ENCODE measurements at regions not wholly inside any gene's neighbourhood (a gene's known extent, or its start where the extent isn't known, plus 50 kb on each side); places are given as distances from the start of the nearest gene placed in this dataset.

DNA sequence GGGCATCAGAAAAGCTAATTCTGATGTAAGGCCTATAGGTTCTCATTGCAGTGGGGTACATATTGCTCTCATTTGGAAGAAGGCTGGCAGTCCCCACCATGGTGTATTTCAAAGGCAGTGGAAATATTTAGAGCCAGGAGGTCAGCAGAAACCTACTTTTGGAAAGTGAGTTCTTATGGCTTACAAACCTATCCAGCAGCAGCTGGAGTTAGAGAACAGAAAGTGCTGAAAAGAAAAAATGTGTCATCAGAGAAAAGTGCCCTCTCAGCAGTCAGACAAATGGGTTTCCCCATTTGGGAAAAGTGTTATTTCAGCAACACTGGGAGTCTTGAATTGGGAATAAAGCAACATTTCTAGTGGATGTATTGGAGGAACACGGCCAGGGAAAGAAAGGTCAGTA, 105.7 kb upstream of the IGFBP3 start:
- DNase-seq: no peak

DNA sequence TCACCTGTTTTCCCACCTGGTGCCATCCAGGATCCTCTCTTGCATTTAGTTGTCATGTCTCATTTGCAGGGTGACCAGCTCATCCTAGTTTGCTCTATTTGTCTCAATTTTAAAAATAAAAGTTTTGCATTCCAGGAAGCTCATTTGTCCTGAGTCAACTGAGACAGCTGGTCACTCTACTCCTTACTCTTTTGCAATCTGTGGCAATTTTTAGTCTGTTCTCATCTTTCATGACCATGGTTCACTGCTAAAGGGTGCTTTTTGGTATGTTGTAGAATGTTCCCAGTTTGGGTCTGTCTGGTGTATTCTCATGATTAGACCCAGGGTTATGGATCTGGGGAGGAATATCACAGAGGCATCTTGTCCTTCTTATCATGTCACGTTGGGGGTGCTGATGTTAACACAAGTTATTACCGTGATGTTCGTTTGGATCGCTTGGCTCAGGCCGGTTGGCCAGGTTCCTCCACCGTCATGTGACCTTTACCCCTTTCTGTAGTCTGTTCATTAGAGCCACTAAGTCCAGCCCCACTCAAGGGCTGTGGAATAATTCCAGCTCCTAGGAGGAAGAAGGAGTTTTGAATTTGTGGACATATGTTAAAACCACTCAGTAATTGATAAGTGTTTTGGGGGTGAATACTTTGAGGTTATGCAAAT, 103.3 kb upstream of the IGFBP3 start:
- no peak for DNase-seq

DNA sequence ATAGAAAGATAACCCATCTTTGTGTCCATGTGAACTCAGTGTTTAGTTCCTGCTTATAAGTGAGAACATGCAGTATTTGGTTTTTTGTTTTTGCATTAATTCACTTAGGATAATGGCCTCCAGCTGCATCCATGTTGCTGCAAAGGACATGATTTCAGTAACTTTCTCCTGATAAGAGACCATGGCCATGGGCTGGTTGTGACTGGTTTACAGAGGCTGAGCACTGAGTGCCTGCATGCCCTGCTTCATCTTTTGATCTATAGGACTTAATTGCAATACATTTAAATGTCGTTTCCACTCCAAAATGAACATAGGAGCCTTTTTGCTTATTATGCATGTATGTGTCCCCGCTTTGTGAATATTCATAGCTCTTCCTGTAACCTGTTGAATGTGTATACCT, 101.3 kb upstream of the IGFBP3 start:
- no peak for DNase-seq

DNA sequence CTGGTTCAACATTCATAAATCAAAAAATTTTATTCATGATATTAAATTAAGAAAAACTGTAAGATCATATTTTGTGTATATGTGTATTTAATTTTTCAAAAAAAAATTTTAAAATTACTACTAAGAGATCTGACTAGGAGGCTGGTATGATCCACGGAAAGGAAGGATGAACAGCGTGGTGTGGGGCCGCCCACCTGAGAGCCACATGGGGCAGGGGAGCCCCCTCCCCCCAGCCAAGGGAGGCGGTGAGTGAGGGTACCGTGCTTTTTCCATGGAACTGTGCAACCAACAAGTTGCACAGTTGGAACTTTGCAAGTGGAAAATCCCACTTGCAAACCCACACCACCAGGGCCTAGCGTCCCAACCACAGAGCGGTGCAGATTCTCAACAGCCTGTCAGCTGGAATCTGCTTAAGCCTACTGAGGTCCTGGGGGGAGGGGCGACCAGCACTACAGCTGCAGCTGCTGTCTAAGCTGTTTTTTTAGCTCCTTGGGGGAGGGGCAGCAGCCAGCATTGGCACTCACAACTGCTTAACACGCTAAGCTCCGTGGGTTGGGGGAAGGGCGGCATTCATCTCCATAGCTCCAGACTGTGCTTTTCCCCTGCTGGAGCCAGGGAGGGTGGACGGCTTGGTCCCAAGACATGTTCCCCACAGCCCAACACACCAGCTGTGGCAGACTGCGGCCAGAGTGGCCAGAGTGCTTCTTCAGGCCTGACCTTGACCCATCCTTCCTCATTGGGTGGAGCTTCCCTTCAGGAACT, 94.2 kb upstream of the IGFBP3 start:
- no peak for DNase-seq

DNA sequence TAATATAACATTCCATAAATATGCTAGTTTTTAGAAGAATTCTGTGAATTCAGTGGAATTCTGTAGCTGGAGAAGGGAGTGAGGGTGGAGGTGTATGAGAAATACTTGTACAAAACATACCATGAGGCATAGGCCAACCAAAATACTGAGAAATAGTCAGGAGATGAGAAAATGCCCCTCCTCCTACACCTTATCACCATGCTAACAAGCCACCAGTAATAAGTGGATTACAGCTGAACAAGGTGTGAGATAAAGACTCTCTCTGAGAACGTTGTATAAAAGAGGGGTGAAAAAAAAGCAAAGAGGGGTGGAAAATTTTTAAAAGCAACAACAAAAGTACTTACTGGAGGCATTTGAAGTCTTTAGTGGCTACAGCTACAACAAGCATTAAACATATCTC, 90.4 kb upstream of the IGFBP3 start:
- no peak for DNase-seq

DNA sequence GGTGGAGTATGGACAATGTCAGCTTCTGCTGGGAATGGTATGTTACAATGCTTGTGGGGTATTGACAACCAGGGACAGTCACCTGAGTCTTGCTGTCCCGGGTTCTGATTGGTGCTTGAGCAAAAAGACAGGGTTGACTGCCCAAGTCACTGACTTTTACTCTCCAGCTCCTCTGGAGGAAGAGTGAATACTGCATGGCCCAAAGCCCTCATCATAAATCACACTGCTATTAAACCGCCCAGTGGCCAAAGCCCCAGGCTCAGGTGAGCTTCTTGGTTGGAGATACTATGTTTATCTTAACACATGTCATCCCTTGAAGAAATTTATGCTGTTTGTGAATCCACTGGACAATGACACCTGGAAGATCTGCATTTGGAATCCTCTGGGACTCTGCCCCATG, 90.0 kb upstream of the IGFBP3 start:
- no peak for DNase-seq

DNA sequence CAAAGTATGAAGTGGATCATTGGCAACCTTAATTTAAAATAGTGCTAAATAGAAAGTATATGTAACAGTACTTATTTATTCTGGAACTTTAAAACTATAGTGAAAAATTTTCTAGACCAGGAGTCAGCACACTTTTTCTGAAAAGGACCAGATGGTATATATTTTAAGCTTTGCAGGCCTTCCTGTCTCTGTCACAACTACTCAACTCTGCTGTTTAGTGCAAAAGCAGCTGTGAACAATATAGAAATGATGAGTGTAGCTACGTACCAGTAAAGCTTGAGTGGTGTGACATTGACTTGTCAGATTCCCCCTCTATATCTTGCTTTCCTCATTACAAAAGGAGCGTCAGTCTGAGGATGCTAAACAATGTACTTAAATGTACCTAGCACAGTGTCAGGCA, 88.1 kb upstream of the IGFBP3 start:
- no peak for DNase-seq

DNA sequence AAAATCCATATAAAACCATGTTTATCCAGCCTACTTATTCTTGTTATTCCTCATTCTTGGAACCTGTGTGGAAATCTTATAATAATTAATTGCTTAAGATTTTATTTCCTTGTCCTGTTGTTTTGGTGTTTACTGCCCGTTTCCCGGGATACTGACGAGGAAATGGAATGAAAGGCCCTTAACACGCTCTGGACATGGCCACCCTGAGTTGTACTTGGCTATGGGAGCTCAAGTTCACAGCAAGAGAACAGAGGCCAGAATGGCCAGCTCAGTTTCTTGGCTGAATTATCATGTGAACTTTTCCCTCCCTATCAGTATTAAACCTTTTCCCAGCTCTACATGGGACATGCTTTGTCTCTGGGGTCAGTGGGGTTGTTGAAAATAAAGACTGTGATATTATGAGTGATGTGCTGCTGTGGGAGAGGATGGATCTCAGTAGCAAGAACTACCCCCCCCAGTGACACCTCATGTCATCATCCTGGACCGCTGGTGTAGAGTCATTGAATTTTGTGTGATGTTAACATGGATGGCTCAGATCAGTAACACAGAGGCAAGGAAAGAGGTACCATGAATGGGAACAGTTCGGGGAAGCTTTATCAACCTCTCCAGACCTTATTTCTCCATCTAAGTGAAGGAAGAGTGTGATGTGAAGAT, 87.0 kb upstream of the IGFBP3 start:
- no peak for DNase-seq

DNA sequence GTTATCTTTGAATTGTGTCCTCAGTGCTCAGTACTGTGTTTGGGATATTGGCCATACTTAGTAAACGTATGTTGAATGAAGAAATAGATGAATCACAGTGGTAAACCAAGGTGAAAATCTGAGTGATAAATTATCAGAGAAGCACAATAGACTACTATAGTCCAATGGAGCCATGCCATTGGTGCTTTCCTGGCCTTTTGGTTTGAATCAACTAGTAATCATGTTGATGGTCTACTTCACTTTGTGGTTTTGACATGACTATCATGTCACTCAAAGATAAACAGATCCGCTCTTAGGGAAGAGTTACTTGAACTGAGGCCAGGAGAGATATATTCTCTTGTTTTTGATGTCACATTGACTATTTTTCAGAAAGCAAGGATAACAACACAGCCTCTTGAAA, 86.1 kb upstream of the IGFBP3 start:
- no peak for DNase-seq

DNA sequence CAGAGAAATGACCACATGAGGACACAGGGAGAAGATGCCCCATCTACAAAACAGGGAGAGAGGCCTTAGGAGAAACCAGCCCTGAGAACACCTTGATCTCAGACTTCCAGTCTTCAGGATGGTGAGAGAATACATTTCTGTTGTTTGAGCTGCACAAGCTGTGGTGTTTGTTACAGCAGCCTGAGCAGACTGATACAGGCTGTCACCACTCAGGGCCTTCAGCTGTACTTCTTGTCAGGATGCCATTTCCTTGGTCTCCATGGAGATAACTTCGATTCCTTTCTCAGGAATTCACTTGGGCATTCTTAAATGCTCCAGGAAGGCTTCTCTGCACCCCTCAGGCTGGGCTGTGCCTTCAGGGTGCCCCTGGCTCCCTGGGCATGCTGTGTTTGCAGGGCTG, 85.7 kb upstream of the IGFBP3 start:
- no peak for DNase-seq

DNA sequence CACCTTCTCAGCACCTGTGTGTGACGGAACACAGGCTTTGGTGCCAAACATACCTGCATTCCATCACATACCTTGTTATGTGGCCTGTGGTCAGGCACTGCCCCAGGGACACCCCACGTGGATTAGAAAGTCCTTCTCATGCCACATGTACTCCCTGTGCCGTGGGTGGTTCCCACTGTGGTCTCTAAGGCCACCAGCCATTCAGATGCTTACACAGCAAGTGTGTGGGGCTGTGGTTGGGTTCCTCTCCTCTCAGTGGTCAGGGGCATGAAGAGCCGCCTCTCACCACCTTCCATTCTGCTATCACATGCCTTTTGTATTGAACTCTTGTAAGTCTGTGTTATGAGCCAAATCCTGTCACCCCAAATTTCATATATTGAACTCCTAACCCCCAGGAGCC, 85.1 kb upstream of the IGFBP3 start:
- no peak for DNase-seq

DNA sequence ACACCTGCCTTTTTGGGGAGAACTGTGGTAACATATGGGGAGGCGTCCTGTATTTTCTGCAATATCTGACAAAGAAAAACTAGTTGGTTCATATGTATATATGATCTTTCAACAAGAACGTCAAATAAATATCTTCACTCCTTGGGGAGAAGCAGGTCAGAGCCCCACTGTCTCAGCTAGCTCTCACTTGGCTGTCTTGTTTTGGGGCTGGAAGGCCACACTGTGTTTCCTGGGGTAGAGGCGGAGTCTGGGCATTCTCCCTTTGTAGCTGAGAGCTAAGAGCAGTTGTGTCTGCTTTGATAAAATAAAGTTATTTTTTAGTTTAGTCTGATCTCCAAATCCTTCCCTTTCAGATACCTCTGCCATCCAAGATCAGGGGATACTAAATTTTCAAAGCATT, 83.9 kb upstream of the IGFBP3 start:
- DNase-seq: no peak

DNA sequence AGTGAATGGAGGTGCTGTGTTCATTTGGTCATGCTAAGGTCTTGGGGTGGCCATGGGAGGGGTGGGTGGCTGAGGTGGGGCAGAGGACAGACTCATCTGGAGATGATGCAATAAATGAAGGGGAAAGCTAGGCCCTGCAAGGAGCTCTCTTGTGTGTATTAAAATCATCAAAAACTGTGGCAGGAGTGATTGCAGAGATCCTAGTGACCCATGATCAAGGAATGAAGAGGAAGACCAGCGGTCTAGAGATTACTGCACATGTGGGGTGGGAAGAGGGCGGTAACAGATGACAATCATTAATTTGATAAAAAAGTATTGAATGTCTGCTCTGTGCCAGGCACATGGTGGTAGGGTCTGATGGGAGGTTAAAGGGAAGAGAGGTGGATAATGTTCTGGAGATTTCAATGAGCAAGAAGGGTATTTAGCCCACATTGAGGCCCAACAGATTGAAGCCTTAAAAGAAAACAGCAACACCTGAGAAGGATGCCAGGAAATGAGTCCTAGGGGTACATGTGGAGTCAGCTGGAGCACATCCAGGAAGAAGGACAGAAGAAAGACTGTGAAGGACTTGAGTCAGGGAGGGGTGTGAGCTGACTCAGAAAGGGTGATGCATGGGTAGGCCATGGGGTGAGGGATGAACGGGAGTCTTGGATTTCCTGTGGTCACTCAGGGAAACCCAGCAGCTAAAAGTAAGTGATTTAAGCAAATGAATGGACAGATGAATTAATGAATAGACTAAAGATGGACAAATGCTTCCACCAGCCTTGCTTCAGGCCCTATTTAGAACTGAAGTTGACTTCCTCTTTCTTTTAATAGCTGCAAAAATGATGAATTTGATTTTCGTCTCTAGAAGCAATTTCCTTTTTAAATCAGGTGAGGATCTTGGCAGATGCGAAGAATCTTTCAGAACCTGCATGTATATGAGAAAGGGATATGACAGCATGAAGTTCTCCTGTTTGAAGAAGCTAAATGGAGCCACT, 83.1 kb upstream of the IGFBP3 start:
- no peak for DNase-seq

DNA sequence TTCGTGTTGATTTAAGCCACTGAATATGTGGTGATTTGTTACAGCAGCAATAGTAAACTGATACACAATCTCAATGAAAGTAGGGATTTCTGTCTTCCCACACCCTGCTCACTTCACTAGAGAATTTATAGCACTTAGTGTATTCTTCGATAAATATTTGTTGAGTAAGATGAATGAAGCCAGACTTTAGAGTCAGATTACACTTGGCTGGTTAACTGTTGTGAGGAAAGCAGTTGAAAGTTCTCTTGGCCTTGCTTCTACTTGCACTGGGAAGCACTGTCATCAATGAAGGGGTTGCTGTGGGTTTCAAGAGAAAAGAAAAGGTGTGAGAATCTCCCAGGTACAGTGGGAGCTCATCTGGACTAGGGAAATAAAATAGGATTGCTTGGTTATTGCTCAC, 82.1 kb upstream of the IGFBP3 start:
- DNase-seq: no peak

DNA sequence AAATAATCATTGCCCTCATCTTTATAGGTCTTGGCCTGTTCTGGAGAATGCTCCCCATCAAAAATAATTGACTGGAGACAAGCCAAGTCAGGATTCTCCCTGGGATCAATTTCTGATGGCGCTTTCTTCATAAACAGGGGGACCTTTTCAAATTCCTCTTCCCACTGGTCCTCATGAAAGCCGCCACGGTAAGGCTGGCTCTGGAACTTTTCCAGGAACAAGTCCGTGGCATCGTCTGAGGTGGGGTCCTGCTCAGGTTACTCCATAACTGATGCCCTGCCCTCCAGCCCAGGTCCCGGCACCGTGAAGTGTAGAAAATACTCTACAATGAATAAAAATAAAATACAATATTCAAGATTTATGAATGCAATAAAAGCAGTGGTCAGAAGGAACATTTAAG, 79.4 kb upstream of the IGFBP3 start:
- no peak for DNase-seq

DNA sequence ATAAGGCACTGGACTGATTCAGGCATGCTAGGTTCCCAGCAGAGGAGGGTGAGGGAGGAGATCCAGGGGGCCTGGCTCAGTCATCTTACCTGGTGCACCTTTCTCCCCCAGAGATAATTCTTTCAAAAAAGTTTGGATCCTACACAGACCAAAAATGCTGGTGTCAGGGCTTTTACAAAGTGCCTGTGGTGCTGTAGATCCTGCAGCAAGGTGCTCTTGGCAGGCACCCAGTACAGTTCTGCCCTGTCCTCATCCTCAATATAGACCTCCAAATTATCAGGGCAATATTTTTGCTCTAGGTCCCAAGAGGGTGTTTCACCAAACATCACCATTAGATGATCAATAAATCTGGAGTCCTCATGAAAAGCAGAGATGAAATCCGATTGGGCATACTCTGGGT, 78.5 kb upstream of the IGFBP3 start:
- DNase-seq: no peak

DNA sequence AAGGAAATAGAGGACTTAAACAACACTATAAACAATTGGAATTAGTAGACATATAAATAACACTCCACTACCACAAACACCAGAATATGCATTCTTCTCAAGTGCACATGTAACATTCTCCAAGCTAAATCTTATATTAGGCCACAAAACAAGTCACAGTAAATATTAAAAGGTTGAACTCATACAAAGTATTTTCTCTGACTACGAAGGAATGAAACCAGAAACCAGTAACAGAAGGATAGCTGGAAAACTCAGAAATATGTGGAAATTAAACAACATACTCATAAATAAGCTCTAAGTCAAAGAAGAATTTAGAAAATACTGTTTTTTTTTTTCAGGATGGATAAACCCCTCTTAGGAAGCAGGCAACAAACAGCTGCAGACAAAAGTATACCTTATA, 77.4 kb upstream of the IGFBP3 start:
- DNase-seq: no peak

DNA sequence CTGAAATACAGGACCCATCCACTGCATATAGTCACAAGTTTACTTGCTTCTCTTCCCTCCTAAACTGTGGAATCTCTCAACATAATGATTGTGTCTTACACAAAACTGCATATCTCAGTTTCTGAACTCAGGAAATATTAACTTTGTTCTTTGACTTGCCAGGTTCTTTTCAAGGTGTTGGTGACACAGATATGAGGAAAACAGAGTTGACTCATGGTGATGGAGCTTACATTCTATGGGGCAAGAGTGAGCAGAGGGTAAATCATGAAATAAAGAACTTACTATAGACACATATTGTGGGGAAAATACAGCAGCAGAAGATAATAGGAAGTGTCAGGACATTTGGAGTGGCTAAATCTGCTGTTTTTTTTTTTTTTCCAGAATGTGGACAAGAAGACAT, 72.5 kb upstream of the IGFBP3 start:
- no peak for DNase-seq

DNA sequence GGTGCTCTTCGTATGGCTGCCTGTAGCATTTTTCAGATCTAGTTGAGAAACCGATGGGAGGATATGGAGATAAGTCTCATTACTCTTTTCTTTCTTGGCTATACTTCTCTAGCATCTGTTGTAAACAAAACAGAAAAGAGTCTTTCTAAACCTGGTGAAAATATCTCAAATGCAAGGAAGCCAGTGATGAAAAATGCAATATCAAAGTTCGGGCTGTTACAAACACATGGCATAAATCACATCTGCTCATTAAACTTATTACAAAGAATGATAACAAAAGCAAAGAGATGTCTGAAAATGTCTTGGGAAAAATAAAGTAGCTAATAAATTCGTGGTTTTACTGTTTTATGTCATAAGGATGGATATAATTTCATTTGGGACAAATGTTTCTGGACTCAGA, 71.8 kb upstream of the IGFBP3 start:
- DNase-seq: no peak

DNA sequence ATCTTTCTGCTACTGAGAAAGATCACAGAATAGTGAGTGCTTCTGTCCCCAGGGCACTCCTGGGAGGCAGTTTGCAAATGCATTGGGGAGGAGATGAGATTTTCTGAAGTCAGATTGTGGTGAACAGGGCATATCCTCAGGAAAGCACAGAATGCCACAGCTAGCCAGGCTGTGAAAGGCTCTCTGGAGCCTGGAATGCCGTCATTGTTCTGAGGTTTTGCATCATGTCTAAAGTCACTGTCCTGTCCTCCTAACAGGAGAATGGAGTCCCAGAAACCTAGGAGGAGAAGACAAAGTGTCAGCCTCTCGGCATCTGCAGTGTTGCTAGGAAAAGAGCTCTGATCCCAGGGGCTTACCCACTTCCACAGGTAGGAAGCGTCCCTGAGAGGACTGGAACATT, 69.2 kb upstream of the IGFBP3 start:
- no peak for DNase-seq

DNA sequence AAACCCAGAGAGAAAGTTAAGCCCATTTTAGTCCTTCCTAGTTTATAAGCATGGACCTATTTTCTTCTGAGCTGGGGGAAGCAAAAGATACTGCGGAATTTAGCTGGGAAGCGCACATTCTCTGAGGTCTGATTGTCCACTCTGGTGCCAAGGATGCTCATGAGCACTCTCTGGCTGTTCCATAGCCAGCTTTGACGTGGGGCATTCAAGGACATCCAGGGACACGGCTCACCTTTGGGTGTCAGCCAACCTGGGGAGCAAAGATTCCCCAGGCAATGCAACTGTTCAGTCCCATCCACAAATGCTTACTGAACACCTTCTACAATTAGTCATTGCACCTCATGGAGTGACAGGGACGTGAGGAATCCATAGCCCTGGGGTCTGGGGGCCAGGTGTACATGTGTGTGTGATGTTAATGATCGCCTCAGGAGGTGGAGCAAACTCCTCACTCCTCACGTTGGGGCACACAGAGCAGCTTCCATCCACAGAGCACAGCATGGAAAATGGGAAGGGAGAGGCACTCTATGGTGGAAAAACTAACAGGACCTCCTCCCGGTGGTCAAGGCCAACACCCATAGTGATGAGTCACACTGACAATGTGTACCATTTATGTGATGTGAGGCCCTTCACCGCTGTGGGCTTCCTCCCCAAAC, 67.5 kb upstream of the IGFBP3 start:
- no peak for DNase-seq

DNA sequence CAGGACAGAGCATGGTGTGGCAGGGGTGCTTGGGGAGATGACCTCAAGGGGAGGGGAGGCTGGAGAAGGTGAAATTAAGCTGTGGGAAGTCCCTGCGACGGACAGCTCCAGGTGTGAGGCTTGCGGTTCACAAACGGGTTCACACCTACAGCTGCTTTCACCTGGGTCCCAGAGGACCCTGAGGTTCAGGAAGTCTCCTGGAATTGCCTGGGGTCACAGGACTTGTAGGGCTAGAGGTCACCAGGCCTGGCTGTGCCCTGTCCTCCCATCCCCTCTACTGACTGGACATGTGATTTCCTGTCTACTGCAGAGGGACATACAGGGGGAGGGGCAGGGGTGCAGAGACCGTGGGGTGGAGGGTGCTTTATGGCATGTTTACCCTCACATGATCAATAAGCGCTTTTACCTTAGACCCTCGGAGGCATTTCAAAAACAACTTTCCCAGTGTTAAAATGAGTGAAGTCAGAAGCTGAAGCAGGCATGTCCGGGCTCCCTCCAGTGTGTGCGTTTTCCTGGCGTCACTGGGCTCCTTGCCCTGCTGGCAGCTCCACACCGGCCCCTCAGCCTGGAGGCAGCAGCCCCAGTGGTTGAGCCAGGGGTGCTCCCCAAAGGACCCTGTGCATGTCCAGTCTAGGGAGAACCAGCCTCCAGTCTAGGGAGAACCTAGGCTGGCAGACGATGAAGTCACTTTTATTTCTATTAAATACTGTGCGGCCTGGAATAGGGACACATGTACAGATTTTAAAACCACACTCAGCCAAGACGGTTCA, 66.6 kb upstream of the IGFBP3 start:
- no peak for DNase-seq

Data from CD4-positive, alpha-beta T cell treated with Interferon alpha-2 for 1 hour (primary cell).